GM23338 (cell line): ENCODE measurements at regions not wholly inside any gene's neighbourhood (a gene's known extent, or its start where the extent isn't known, plus 50 kb on each side); places are given as distances from the start of the nearest gene placed in this dataset.

Experiments
- ATAC-seq: fragments of 200-7000 bp; cut with Tn5 transposase; 3 replicates; pipeline ENCODE4 v1.9.1; 2020
- DNase-seq: peaks from one replicate; pipeline ENCODE4 v3.0.0-alpha.2; 2015; ENCODE audit warnings: low spot score
- H2AFZ ChIP-seq: fragments of 200-600 bp; sonication (generic); 2 replicates; pipeline ENCODE4 v1.8.0; 2016; ENCODE audit warnings: antibody characterized with exemption, mild to moderate bottlenecking, moderate library complexity
- H3F3A ChIP-seq: fragments of 200-600 bp; sonication (generic); replicated peaks from 2 replicates; pipeline ENCODE4 v1.8.0; 2017; ENCODE audit warnings: antibody characterized with exemption, mixed run types, low read depth
- H3K27ac ChIP-seq: fragments of 200-600 bp; sonication (generic); 2 replicates; pipeline ENCODE4 v1.6.1; 2016; ENCODE audit warnings: low read depth
- H3K27me3 ChIP-seq: fragments of 200-600 bp; sonication (generic); 2 replicates; pipeline ENCODE4 v1.8.0; 2016; ENCODE audit warnings: mild to moderate bottlenecking, mixed run types, moderate library complexity; ENCODE audit not compliant: insufficient read depth
- H3K36me3 ChIP-seq: fragments of 200-600 bp; sonication (generic); 2 replicates; pipeline ENCODE4 v1.8.0; 2016; ENCODE audit warnings: mild to moderate bottlenecking; ENCODE audit not compliant: insufficient read depth
- H3K4me1 ChIP-seq: fragments of 200-600 bp; sonication (generic); 2 replicates; pipeline ENCODE4 v1.8.0; 2016; ENCODE audit warnings: mild to moderate bottlenecking, moderate library complexity; ENCODE audit not compliant: insufficient read depth
- H3K4me2 ChIP-seq: fragments of 200-600 bp; sonication (generic); 2 replicates; pipeline ENCODE4 v1.7.1; 2017; ENCODE audit warnings: mixed run types
- H3K4me3 ChIP-seq: fragments of 200-600 bp; sonication (generic); 2 replicates; pipeline ENCODE4 v1.6.1; 2016; ENCODE audit warnings: mixed run types
- H3K79me2 ChIP-seq: fragments of 200-600 bp; sonication (generic); replicated peaks from 2 replicates; pipeline ENCODE4 v1.8.0; 2017; ENCODE audit warnings: mild to moderate bottlenecking; ENCODE audit not compliant: insufficient read depth
- H3K9me2 ChIP-seq: fragments of 200-600 bp; sonication (generic); 2 replicates; pipeline ENCODE4 v1.8.0; 2017; ENCODE audit not compliant: insufficient read depth
- H4K20me1 ChIP-seq: fragments of 200-600 bp; sonication (generic); replicated peaks from 2 replicates; pipeline ENCODE4 v1.8.0; 2017; ENCODE audit warnings: mild to moderate bottlenecking; ENCODE audit not compliant: insufficient read depth
- H3K27ac Mint-ChIP-seq: 2 replicates; pipeline ENCODE4 v1.8.0; 2020; ENCODE audit warnings: inconsistent platforms, mild to moderate bottlenecking, moderate library complexity, mixed read lengths
- H3K27me3 Mint-ChIP-seq: 3 replicates; pipeline ENCODE4 v1.8.0; 2022; ENCODE audit warnings: low read depth, mild to moderate bottlenecking, moderate library complexity, mixed read lengths, inconsistent platforms; ENCODE audit not compliant: insufficient read depth, poor library complexity
- H3K36me3 Mint-ChIP-seq: 3 replicates; pipeline ENCODE4 v1.8.0; 2021; ENCODE audit warnings: low read depth, mild to moderate bottlenecking, inconsistent platforms, moderate library complexity, mixed read lengths
- H3K4me1 Mint-ChIP-seq: 3 replicates; pipeline ENCODE4 v1.8.0; 2020; ENCODE audit warnings: mild to moderate bottlenecking, inconsistent platforms, mixed read lengths
- H3K4me3 Mint-ChIP-seq: 3 replicates; pipeline ENCODE4 v1.8.0; 2021; ENCODE audit warnings: moderate library complexity, mild to moderate bottlenecking, inconsistent platforms, mixed read lengths
- H3K9me3 Mint-ChIP-seq: 3 replicates; pipeline ENCODE4 v1.8.0; 2020; ENCODE audit warnings: moderate library complexity, mild to moderate bottlenecking, inconsistent platforms, mixed read lengths
- CTCF ChIP-seq, 2 experiments: fragments of 200-600 bp in 1 of 2; sonication (generic) in 1 of 2; conservative IDR thresholded peaks; 2 replicates each; pipeline versions ENCODE4 v1.5.1 to v1.6.1; 2016 to 2017; ENCODE audit warnings: antibody characterized with exemption in 2 of 2, low read depth in 2 of 2, mild to moderate bottlenecking in 2 of 2, moderate library complexity in 1 of 2
- EZH2 ChIP-seq: fragments of 200-600 bp; sonication (generic); IDR thresholded peaks from one replicate; pipeline ENCODE4 v1.8.0; 2017; ENCODE audit warnings: antibody characterized with exemption, mild to moderate bottlenecking, low read depth; ENCODE audit not compliant: unreplicated experiment
- EZH2phosphoT487 ChIP-seq: fragments of 200-600 bp; sonication (generic); IDR thresholded peaks from one replicate; pipeline ENCODE4 v1.8.1; 2018; ENCODE audit warnings: antibody characterized with exemption; ENCODE audit not compliant: unreplicated experiment
- REST ChIP-seq: IDR thresholded peaks from one replicate; pipeline ENCODE4 v1.6.1; 2018; ENCODE audit warnings: antibody characterized with exemption; ENCODE audit not compliant: unreplicated experiment
- STAT1 ChIP-seq: IDR thresholded peaks from one replicate; pipeline ENCODE4 v1.6.1; 2016; ENCODE audit warnings: antibody characterized with exemption; ENCODE audit not compliant: unreplicated experiment
- ZNF331 ChIP-seq: fragments of 250-450 bp; sonication (Bioruptor Pico); IDR thresholded peaks from 2 replicates; pipeline ENCODE4 v1.5.0; 2020; ENCODE audit warnings: low read depth, mild to moderate bottlenecking, moderate library complexity
- TF ChIP-seq, protein P1 (sequence below): fragments of 250-450 bp; sonication (Bioruptor Pico); IDR thresholded peaks from 2 replicates; pipeline ENCODE4 v1.5.0; 2020; ENCODE audit warnings: mild to moderate bottlenecking, moderate library complexity

DNA sequence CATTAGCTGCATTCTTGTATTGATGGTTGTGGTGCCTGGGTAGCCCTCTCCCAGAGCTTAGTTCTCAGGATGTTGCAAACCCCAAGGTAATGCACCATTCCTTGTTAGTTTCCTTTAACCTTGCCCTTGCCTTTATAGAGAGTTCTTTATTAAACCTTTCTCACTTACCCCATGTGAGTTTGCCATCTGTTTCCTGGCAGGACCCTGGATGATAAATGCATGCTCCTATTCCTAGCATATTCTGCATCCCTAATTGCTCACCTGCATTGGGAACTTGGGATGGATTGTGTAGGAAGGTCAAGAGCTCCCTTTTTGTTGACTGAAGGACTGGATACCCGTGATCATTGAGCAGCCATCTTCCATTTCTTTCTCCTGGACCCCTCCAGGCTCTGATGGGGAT lies 59.9 kb upstream of the AP1S2 start (continued):
- TF ChIP-seq CTCF (conservative IDR thresholded peaks at IDR 0.05; ENCODE audit: low read depth in 2 of 2) (no peak), STAT1 (no peak), REST (no peak), EZH2phosphoT487 (no peak)

GRCh38 chrX:15913146-15913545 lies 58.5 kb upstream of the AP1S2 start:
- peaks cover 16% of the 10 kb centered on the region for H3K9me3 Mint-ChIP-seq
- no peaks in the 10 kb centered on the region for H3K27me3 ChIP-seq
- H3K4me1 Mint-ChIP-seq, result peaks cover 14% of the 10 kb centered on the region
- ATAC-seq (no peak), DNase-seq (no peak)
- H3K27ac ChIP-seq, result no peak overlapping the region
- H3K9me2 ChIP-seq, result no peaks in the 10 kb centered on the region
- no peak overlapping the region for H3K4me3 ChIP-seq
- no peak overlapping the region for H3K27ac Mint-ChIP-seq
- peaks cover 3% of the 10 kb centered on the region for H3K27me3 Mint-ChIP-seq
- H3K36me3 ChIP-seq, result no peaks in the 10 kb centered on the region
- H3K4me1 ChIP-seq, result peaks cover 11% of the 10 kb centered on the region; the same call in 1 of the 2 replicates
- no peaks in the 10 kb centered on the region for H4K20me1 ChIP-seq
- H3K4me3 Mint-ChIP-seq, result no peak overlapping the region
- peaks cover 3% of the 10 kb centered on the region for H3F3A ChIP-seq
- peaks cover 19% of the 10 kb centered on the region for H3K36me3 Mint-ChIP-seq
- H3K4me2 ChIP-seq, result no peak overlapping the region
- no peaks in the 10 kb centered on the region for H3K79me2 ChIP-seq
- no peak overlapping the region for H2AFZ ChIP-seq
- no peak for TF ChIP-seq ZNF331
- TF ChIP-seq, protein P1, sequence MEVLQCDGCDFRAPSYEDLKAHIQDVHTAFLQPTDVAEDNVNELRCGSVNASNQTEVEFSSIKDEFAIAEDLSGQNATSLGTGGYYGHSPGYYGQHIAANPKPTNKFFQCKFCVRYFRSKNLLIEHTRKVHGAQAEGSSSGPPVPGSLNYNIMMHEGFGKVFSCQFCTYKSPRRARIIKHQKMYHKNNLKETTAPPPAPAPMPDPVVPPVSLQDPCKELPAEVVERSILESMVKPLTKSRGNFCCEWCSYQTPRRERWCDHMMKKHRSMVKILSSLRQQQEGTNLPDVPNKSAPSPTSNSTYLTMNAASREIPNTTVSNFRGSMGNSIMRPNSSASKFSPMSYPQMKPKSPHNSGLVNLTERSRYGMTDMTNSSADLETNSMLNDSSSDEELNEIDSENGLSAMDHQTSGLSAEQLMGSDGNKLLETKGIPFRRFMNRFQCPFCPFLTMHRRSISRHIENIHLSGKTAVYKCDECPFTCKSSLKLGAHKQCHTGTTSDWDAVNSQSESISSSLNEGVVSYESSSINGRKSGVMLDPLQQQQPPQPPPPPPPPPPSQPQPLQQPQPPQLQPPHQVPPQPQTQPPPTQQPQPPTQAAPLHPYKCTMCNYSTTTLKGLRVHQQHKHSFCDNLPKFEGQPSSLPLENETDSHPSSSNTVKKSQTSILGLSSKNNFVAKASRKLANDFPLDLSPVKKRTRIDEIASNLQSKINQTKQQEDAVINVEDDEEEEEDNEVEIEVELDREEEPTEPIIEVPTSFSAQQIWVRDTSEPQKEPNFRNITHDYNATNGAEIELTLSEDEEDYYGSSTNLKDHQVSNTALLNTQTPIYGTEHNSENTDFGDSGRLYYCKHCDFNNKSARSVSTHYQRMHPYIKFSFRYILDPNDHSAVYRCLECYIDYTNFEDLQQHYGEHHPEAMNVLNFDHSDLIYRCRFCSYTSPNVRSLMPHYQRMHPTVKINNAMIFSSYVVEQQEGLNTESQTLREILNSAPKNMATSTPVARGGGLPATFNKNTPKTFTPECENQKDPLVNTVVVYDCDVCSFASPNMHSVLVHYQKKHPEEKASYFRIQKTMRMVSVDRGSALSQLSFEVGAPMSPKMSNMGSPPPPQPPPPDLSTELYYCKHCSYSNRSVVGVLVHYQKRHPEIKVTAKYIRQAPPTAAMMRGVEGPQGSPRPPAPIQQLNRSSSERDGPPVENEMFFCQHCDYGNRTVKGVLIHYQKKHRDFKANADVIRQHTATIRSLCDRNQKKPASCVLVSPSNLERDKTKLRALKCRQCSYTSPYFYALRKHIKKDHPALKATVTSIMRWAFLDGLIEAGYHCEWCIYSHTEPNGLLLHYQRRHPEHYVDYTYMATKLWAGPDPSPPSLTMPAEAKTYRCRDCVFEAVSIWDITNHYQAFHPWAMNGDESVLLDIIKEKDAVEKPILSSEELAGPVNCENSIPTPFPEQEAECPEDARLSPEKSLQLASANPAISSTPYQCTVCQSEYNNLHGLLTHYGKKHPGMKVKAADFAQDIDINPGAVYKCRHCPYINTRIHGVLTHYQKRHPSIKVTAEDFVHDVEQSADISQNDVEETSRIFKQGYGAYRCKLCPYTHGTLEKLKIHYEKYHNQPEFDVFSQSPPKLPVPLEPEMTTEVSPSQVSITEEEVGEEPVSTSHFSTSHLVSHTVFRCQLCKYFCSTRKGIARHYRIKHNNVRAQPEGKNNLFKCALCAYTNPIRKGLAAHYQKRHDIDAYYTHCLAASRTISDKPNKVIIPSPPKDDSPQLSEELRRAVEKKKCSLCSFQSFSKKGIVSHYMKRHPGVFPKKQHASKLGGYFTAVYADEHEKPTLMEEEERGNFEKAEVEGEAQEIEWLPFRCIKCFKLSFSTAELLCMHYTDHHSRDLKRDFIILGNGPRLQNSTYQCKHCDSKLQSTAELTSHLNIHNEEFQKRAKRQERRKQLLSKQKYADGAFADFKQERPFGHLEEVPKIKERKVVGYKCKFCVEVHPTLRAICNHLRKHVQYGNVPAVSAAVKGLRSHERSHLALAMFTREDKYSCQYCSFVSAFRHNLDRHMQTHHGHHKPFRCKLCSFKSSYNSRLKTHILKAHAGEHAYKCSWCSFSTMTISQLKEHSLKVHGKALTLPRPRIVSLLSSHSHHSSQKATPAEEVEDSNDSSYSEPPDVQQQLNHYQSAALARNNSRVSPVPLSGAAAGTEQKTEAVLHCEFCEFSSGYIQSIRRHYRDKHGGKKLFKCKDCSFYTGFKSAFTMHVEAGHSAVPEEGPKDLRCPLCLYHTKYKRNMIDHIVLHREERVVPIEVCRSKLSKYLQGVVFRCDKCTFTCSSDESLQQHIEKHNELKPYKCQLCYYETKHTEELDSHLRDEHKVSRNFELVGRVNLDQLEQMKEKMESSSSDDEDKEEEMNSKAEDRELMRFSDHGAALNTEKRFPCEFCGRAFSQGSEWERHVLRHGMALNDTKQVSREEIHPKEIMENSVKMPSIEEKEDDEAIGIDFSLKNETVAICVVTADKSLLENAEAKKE (CRISPR knock-in tag), result no peak
- TF ChIP-seq EZH2, result no peak
- TF ChIP-seq REST, result no peak
- no peak for TF ChIP-seq EZH2phosphoT487
